ENCODE measurements at regions not wholly inside any gene's neighbourhood (a gene's known extent, or its start where the extent isn't known, plus 50 kb on each side); places are given as distances from the start of the nearest gene placed in this dataset.
"Not testable (repeated sequence)": the region's sequence is repeated elsewhere in the genome, so short reads cannot be mapped to it uniquely, and the experiment has no call there.

DNA sequence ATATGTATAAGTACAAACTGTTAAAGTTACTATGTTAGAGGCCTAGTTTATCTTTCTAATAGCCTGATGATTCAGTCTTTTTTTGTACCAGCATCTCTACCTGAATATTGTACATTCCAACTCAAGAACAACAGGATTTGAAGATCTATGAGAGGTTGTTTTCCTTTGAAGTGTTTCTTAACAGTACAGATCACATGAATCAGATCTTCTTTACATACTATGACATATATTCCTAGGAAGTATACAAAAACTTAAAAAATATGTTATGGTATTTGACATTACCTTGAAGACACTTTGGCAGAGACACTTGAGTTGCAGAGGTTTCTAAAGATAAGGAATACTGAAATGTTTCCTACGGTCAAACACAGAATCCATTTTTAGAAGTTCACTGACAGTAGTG is 1280.9 kb downstream of the KCNT2 start:
- no peak for DNase-seq

DNA sequence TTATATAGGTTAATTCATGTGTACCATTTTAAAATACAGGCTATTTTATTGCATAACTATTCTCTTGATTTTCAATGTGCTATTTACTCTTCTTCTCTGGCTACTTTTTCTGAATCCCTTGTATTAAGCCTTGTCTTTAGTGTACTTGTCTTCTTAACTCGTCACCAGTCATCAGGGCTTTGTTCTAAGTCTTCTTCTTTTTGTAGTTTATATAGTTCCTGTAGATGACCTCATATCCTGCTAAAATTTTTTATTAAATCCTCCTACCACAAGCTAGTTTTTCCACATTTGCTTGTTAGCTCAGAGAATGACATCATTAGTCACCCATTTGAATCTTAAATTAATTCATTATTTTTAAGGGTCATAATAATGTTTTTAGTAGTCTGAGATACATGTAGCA is 1281.9 kb downstream of the KCNT2 start:
- DNase-seq: no peak

DNA sequence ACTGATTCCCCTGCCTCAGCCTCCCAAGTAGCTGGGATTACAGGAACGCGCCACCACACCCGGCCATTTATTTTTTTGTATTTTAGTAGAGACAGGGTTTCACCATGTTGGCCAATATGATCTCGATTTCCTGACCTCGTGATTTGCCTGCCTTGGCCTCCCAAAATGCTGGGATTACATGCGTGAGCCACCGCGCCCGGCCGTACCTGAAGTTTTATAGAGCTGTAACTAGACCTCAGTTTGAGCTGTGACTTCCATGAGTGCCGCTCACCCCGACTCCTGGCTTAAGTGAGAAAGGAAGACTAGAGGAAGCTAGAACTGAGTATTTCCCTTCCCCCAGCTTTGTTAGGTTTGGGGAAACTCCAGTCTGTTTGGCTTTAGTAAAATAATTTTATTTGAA is 1283.1 kb downstream of the KCNT2 start:
- no peak for DNase-seq

DNA sequence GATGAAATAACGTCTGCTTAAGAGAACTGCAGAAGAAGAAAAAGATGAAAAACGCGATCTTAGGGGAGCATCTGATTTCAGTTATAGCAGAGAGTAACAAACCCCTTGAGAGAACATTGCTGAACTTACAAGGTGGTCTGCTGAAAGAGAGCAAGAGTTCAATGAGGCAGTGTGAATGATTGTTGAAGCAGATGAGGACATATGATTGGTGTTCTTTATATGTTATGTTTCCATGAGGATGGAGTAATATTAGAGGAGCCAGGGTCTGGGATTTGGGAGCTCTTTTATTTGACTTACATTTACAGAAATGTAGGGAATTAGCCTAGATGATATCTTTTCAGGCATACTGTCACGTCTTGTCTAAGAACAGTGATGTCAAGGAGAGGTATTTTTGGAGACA is 1302.0 kb downstream of the KCNT2 start:
- no peak for DNase-seq

DNA sequence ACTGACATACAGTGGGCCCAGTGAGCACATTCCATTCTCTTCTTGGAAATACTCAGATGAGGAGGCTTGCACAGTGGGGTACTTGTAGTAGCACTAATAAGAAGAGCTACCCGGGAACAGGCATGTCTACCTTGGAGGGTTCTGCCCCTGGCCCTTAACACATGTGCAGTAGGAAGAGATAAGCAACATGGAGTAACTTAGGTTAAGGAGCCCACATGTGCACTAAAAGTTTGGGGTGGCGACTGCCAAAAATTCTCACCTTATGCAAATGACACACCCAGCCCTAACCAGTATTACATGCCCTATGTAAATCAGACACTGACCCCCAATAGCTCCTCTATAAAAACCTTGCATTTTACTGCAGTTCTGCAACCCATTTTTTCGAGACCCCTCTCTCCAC is 1313.3 kb downstream of the KCNT2 start:
- no peak for DNase-seq

DNA sequence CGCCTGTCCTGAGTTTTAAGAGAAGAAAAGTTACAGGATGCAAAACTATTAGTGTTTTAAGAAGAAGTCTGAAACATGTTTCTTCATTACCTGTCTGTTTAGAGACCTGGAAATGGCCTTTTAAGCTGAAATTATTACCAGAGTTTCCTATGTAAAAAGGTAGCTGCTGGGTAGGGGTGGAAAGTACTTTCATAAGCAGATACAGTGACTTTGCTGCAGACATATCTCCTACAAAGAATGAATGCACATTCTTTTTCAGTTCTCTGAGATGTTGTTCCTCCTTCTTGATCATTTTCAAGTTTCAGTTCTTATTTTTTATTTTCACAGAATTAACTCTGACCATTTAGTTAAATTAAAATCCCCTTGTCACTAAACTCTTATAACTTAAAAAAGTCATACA is 1329.6 kb downstream of the KCNT2 start:
- no peak for DNase-seq

DNA sequence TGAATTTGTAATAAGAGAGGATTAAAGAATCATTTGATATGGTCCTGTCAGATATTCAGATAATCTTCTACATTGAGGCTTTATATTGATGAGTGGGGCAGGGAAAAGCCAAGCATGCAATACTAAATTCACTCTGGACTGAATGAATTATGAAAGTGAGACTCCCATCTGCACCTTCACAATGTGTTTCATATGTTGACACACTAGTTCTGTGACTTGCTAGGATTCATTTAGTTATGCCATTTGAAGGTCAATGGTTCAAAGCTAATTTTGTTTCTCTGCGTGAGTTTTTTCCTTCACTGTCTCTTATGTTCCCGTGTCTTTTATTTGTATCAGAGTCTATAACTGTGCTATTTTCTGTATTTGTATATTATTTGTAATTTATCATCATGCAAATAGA is 1332.5 kb downstream of the KCNT2 start:
- DNase-seq: no peak

DNA sequence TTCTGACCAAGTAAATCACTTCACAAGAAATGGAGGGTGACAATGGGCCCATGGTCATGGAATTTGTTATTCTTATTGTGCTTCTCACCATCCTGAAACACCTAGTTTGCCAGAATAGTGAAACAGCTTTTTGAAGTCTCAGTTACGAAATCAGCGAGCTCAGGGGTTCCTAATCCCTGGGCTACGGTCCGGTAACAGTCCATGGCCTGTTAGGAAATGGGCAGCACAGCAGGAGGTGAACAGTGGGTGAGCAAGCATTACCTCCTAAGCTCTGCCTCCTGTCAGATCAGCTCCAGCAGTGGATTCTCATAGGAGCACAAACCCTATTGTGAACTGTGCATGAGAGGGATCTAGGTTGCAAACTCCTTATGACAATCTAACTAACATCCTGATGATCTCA is 1356.3 kb downstream of the KCNT2 start:
- DNase-seq: no peak

DNA sequence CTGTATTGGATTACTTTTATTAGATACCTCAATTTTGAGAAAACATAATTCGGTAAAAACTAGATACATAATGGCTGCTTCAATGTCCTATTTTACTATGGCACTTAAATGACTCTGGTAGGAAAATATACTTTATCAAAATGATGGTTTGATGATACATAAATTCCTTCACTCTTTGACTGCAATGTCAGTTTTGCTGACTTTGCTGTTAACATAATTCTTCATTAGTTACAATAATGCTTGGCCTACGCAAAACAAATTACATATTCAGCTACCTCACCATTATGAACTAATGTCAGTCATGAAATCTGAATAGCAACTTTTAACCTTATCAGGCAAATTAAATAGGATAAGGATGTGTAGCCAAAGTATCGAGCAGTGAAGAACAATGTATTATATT is 1364.7 kb downstream of the KCNT2 start:
- DNase-seq: no peak

DNA sequence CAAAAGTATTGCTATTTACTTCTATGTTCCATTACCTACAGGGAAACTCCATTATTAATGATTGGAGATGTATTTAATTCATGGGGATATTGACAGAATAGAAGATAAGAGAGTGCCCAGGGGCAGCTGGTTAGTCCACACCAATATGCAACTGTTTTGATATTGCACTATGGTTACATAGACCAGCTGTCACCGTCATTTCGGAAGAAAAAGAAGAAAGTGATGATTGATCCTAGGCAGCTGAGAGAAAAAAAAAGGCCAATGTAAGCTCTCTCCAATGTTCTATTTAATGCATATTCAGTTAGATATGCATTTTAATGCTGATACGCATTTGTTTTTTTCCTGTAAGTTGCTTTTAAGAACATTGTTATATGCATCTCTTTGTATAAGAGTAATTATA is 1367.2 kb downstream of the KCNT2 start:
- no peak for DNase-seq

DNA sequence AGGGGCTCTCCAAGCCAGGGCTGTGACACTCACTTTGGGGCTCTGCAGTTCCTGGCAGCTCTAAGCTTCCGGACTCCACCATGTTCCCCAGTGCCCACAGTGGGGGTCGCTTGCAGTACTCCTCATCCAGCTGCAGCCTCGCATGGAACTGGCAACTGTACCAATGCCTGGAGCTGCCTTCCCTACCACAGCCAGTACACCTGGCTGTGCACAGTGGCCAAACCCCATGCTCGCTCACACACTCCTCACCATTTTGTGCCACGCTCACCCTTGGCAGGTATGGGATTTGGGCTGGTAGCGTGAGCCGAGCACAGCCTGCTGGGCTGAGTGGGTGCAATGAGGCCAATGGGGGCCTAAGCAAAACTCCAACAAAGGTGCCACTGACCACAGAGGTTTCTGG is 1369.9 kb downstream of the KCNT2 start:
- DNase-seq: no peak

DNA sequence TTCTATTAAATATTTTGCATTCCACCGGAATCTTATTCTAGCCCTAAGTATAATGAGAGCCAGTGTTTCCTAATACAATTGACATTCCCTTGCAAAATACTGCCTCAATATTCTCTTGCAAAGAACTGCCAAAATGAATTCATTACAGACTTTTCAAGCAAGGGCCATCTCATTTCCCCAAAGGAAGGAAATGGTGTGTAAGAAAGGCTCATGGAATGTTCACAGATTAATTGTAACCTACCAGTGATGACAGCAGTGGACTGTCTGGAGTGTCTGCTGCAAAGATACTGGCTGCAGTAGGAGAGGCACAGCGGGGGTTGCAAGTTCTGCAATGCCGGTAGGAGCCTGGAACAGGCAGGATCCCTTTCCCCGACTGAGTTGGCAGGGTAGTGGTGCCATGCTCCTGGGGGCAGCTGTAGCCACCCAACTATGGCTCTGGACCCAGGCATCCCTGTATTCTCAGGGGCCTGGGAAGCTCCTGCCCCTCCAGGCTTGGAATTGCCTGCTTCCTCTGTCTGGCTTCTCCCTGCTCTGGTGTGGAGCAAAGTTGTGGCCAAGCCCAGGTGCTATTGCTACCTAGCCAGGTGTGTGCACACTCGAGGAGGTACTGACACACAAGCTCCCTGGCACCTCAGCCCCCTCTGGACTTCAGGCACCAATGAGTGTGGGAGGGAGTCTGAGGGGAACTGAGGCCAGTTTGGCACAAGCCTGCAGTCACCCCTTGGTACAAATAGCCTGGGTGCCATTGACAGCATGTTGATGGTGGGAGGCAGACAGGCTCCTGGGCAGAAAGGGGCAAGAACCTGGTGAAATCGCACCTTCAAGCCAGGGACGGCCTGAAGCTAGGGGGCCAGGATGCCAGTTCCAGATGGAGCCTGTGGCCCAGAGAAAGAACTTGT is 1371.0 kb downstream of the KCNT2 start:
- no peak for DNase-seq

DNA sequence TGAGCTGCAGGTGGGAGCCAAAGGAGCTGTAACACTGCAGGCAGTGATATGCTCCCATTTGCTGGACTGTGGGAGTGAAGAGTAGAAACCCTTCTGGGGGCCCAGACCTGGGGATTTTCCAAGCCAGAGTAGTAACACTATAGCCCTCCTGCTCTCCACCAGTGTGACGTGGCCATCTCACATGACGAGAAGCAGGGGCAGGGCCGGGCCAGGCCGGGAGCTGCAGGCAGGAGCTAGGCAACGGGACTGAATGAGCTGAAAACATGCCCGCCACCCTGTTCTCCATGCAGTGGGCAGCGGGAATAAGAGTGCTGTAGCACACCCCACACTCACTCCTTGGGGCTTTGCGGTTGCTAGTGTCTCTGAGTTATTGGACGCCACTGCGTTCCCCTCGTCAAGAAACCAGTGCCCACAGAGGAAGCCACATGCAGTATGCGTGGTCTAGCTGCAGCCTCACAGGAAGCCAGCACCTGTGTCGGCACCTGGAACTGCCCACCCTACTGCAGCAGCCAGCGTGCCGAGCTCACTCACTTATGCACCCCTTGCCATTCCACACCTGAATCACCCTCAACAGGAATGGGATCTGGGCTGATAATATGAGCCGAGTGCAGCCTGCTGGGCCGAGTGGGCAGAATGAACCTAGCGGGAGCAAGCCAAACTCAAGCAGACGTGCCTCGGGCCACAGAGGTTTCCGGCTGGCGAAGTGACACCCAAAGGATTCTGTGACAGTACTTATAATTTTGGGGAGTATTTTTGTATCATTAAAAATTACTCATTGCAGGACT is 1389.6 kb downstream of the KCNT2 start:
- DNase-seq: no peak

DNA sequence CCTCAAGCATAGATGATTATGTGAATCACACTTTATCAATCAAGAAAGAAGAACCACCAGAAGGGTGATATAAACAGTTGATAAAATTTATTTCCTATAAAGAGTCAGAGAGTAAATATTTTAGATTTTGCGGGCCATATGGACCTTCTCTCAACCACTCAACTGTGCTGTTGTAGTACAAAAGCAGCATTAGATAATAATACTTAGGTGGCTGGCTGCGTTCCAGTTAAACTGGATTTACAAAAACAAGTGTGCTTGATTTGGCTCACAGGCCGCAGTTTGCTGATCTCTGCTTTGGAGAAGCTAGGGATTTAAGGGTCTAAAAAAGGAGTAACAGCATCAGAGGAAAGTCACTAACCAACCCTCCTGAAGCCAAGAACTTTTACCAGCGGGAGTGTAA is 1406.0 kb downstream of the KCNT2 start:
- DNase-seq: no peak

DNA sequence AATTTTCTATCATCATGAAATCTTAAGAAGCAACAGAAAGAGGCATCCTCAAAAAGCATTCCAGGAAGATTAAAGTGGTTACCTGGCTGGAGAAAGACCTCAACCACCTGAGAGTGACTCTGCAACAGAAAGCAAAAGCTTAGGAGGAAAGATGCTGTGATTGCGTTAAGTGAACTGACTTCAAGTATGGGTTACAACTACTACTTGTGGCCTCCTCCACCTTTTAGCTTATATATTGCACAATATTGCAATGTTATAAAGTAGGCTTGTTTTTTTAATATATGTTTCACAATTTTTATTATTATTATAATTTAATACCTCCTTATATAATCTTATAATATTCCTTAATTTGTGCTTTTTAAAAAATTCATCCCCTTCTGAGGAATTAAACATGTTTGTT is 1407.5 kb downstream of the KCNT2 start:
- no peak for DNase-seq

DNA sequence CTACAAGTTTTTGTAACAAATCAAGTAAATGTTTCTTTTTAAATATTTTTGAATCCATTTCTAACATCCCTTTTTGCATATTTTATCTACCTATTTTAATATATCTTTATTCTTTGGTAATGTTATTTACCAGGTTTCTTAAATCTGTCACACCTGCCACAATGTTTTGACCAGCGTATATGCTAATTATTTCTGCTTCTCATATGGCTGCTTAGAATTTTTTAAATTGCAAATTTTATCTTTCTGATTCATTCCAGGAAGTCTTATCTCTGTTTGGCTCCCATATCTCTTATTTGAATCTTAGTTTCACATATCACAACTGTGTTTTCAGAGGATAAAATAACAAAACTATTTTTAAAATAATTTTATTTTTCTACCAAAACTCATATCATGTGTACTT is 1411.1 kb downstream of the KCNT2 start:
- DNase-seq: no peak

DNA sequence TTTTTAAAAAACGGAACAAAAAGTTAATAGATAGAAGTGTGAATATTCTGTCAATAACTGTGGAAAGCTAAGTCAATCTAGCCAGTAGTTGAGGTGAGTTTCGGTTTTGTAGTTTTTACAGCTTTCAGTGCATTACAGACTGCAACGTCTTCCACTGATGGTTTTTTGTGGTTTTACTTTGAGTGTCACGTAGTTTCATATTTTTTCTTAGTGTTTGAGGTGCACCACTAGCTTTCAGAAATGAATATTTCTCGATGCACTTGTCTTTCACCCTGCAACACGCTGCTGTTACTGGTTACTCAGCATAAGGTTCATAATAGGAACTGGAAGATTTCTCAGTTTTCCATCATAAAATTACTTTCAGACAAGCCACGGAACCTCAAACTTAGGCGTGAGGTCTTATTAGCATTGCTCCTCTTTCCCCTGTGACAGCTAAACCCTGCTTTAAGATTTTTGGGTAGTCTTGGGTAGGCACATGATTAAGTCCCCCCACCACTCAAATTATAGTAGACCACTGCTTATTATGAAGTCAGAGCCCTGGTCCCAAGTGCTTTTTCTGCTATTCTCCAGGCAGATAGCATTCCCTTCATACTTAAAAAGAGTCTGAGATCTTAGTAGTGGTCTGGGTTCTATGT is 1412.7 kb downstream of the KCNT2 start:
- no peak for DNase-seq

DNA sequence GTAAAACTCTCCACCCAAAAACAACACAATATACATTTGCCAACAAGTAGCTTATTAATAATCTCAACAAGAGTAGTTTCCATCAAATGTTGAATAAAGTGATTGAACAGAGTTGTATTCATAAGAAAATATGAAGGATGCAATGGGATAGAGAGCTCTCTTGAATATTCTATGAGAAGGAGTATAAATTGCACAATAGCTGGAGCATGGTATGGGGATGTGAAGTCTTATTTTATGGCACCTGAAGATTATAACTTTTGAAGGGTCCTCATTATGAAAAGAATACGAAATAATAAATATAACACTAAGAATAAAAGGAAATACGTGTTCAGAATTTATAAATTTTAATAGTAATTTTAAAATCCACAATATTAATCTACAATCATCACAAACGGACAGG is 1415.1 kb downstream of the KCNT2 start:
- no peak for DNase-seq

DNA sequence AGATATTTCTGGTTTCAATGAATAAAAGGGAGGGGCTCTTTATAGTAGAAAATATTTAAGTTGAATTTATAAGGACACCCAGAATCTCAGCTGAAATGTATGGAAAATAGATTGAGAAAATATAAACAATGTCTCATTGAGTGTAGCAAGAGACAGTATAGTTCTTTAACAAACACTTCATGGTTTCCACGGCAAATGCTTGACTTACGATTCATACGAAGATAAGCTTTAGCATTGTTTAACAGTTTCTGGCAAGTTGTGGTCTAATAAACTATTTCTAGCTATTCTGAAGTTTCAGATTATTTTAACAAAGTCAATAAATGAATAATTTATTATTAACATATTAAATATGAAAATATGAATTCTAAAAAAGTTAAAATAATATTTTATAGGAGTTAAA is 1419.4 kb downstream of the KCNT2 start:
- DNase-seq: no peak

DNA sequence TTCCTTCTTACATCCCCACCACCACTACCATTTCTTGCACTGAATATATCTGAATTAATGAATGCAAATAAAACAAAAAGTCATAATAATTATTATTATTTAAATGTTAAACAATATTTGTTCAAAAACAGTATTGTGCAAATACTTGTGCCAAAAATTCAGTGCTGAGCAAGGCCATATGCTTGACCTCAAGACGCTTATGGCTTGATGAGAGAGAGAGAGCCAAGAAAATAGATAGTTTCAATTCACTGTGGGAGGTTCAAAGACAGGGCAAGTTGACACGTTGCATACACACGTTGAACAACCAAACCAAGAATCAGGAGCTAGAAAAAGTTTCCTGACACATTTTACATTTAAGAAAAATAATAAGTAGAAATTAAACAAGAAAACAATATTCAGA is 1421.7 kb downstream of the KCNT2 start:
- DNase-seq: no peak

DNA sequence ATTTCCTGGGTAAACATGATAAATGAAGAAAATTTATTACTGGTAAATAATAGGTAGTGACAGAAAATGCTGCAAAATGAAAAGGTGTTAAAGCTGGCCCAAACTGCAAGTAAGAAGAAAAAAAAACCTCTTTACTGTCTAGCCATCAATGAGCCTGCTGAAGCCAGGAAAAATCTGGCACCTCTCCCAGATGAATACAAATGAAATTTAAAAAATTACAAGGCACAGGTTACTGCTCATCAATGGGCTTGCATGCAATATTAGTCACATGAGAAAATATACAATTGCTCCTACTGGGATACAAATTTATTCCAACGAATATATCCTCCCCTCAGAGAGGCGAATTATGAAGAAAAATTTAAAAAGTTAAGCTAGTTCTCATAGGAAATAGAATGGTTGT is 1422.5 kb downstream of the KCNT2 start:
- DNase-seq: no peak

DNA sequence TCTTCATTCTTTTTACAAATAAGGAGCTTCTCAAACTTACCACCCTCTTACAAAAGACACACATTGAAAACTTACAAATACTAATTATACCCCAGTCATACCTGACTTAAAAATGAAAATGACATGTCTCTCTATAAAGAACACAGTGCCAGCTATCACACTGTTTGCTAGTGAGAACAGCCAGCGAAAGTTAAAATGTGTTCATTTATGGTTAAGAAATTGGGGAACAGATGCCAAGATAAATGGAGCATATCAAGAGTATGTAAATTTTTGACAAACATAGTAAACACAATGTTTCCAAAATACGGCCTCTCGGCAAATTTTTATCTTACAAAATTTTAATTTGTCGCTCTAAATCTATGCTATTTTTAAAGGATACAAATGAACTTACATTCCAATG is 1422.9 kb downstream of the KCNT2 start:
- DNase-seq: no peak

DNA sequence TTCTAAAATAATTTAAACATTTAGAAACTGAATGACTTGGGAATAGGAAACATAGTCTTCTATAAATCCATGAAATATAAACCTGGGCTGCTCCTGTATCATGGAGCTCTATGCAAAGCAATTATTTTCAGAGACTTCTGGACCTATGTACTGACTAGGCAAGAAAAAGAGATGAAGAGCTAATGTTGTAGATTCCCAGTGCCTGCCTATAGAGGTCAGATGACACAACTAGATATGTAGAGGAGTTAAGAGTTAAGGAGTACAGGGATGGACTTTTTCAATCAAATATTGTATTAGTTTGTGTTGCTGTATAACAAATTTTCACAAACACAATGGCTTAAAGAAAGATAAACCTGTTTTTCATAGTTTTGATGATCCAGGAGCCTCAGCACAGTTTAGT is 1434.5 kb downstream of the KCNT2 start:
- DNase-seq: no peak

DNA sequence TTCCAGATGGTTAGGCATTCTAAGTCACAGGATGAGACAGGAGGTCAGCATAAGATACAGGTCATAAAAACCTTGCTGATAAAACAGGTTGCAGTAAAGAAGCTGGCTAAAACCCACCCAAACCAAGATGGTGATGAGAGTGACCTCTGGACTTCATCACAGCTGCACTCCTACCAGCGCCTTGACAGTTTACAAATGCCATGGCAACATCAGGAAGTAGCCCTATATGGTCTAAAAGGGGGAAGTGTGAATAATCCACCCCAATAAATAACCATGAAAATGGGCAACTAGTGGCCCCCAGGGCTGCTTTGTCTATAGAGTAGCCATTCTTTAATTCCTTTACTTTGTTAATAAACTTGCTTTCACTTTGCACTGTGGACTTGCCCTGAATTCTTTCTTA is 1448.4 kb downstream of the KCNT2 start:
- not testable (repeated sequence) for DNase-seq

Measured in hematopoietic multipotent progenitor cell treated with erythropoietin and hydrocortisone succinate and interleukin-3 and kit ligand, for 6 days (in vitro differentiated cells).